ENCODE measurements at regions not wholly inside any gene's neighbourhood (a gene's known extent, or its start where the extent isn't known, plus 50 kb on each side); places are given as distances from the start of the nearest gene placed in this dataset.

DNA sequence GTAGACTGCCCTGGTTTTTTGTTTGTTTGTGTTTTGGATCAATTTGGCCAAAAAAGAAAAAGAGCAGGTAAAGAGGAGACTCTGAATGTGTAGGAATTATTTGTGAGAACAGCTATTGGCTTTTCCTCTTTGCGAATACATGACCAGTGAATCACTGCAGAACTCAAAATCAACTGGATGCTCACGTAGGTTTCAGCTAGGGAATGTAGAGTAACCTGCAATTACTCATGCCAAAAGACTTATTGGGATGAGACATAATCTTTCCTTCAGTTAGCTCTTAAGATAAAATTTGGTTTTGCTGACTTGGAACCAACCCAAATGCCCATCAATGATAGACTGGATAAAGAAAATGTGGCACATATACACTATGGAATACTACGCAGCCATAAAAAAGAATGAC lies 348.0 kb downstream of the NPR3 start:
- no peaks in the 10 kb centered on the region for H3K36me3 ChIP-seq
- no peak for DNase-seq
- TF ChIP-seq CTCF (IDR thresholded peaks at IDR 0.05): no peak
- no peak overlapping the region for H3K4me3 ChIP-seq
- intact Hi-C loops (cut with DNase I; ENCODE audit: low total_unique reads): no loop called here
- no peaks in the 10 kb centered on the region for H3K4me1 ChIP-seq
- H3K27ac ChIP-seq: no peak overlapping the region
- H3K27me3 ChIP-seq: no peaks in the 10 kb centered on the region
- H3K9me3 ChIP-seq: peaks cover 0 to 10% (median 0%) of the 10 kb centered on the region in 3 donors

GRCh38 chr5:33065131-33065530 lies 354.0 kb downstream of the NPR3 start:
- H3K27ac ChIP-seq: no peak overlapping the region
- peaks cover 0 to 6% (median 3%) of the 10 kb centered on the region in 4 donors for H3K4me1 ChIP-seq
- no peaks in the 10 kb centered on the region for H3K27me3 ChIP-seq
- H3K9me3 ChIP-seq: no peaks in the 10 kb centered on the region
- H3K4me3 ChIP-seq: no peak overlapping the region
- no peaks in the 10 kb centered on the region for H3K36me3 ChIP-seq
- TF ChIP-seq CTCF (IDR thresholded peaks at IDR 0.05): no peak
- no peak for DNase-seq
- intact Hi-C loops (cut with DNase I; ENCODE audit: low total_unique reads): no loop called here

- intact Hi-C loops (cut with DNase I; ENCODE audit: low total_unique reads): no loop called here
- H3K27ac ChIP-seq: no peak overlapping the region
- H3K27me3 ChIP-seq: no peaks in the 10 kb centered on the region
- peaks cover 0 to 6% (median 3%) of the 10 kb centered on the region in 4 donors for H3K4me1 ChIP-seq
- H3K36me3 ChIP-seq: no peaks in the 10 kb centered on the region
- no peak overlapping the region for H3K4me3 ChIP-seq
- TF ChIP-seq CTCF (IDR thresholded peaks at IDR 0.05): no peak
- no peak for DNase-seq
- H3K9me3 ChIP-seq: no peaks in the 10 kb centered on the region
Observed at GRCh38 chr5:33067291-33067690, 356.2 kb downstream of the NPR3 start.

GRCh38 chr5:33068786-33069185 lies 357.7 kb downstream of the NPR3 start:
- TF ChIP-seq CTCF (IDR thresholded peaks at IDR 0.05): no peak

DNA sequence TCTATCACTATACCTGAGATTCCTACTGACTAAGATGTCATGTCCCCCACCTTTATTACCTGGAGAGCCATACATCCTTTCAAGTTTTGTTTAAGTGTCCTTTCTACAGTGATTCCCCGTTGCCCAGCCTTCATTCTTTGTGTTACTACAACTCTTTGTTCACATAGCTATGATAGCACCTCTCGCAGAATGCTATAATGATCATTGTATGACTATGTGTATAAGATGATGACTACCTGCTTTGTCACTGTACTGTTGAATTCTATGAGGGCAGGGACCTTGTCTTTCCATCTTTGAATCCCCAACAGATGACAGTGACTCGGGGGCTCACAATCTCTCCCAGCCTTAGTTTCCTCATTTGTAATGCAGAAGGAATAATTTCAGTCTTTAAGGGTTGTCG lies 361.2 kb downstream of the NPR3 start:
- peaks cover 0 to 13% (median 0%) of the 10 kb centered on the region in 4 donors for H3K4me1 ChIP-seq
- H3K27me3 ChIP-seq: no peaks in the 10 kb centered on the region
- no peak for TF ChIP-seq CTCF (IDR thresholded peaks at IDR 0.05)
- no peaks in the 10 kb centered on the region for H3K36me3 ChIP-seq
- intact Hi-C loops (cut with DNase I; ENCODE audit: low total_unique reads): no loop called here
- no peak for DNase-seq
- no peaks in the 10 kb centered on the region for H3K9me3 ChIP-seq
- no peak overlapping the region for H3K4me3 ChIP-seq
- no peak overlapping the region for H3K27ac ChIP-seq

More at GRCh38 chr5:33068786-33069185, 357.7 kb downstream of the NPR3 start:
- Histone ChIP-seq H3K27me3 (no peaks in the 10 kb centered on the region), H3K4me1 (peaks cover 0 to 6% (median 3%) of the 10 kb centered on the region in 4 donors), H3K36me3 (no peaks in the 10 kb centered on the region), H3K4me3 (no peak overlapping the region), H3K27ac (no peak overlapping the region), H3K9me3 (no peaks in the 10 kb centered on the region)
- intact Hi-C loops (cut with DNase I; ENCODE audit: low total_unique reads): no loop called here
- no peak for DNase-seq

DNA sequence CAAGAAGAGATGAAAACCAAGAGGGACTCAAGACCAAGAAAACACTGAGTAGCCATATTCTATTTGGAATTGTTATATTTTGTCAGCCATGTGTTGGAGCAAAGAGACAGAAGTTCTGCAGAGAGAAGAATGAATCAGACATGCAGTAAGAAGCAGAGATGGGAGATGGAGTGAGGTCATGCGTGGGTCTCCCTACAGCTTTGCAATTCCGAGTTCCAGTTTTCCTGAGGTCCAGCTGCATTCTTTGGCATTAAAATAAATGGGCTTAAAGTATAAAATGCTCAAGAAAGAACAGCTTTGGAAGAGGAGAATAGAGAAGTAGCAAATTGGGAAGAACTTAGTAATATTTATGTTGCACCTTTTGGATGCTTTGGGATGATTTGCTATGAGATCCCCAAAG lies 361.6 kb downstream of the NPR3 start:
- Histone ChIP-seq H3K9me3 (no peaks in the 10 kb centered on the region), H3K4me3 (no peak overlapping the region), H3K36me3 (no peaks in the 10 kb centered on the region), H3K27ac (no peak overlapping the region), H3K4me1 (peaks cover 0 to 13% (median 0%) of the 10 kb centered on the region in 4 donors), H3K27me3 (no peaks in the 10 kb centered on the region)
- no peak for TF ChIP-seq CTCF (IDR thresholded peaks at IDR 0.05)
- DNase-seq: no peak
- intact Hi-C loops (cut with DNase I; ENCODE audit: low total_unique reads): no loop called here
